ENCODE measurements at regions not wholly inside any gene's neighbourhood (a gene's known extent, or its start where the extent isn't known, plus 50 kb on each side); places are given as distances from the start of the nearest gene placed in this dataset.
A peak's percentile ranks its signal among the peaks of the same experiment; 100 is the strongest.

DNA sequence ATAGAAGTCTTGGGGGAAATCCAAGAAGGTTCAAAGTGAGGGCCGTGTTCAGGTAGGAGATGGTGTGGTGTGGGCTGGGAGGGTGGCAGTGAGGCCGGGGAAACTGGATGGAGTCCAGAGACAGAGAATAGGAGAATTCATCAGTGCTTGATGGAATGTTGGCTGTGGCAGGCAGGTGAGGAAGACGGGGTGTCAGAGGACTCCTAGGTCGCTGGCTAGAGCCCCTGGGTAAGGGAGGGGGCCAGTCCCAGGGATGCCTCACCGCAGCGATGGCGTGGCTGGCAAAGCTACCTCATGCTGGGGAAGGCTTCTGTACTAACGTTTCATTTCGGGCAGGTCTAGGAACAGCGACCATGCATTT, 373.0 kb downstream of the RPS24 start:
- H3K4me3 ChIP-seq (ENCODE audit: low read depth, low read length), result peak overlapping the region; percentile 60
- CTCF ChIA-PET, result no interaction called here

DNA sequence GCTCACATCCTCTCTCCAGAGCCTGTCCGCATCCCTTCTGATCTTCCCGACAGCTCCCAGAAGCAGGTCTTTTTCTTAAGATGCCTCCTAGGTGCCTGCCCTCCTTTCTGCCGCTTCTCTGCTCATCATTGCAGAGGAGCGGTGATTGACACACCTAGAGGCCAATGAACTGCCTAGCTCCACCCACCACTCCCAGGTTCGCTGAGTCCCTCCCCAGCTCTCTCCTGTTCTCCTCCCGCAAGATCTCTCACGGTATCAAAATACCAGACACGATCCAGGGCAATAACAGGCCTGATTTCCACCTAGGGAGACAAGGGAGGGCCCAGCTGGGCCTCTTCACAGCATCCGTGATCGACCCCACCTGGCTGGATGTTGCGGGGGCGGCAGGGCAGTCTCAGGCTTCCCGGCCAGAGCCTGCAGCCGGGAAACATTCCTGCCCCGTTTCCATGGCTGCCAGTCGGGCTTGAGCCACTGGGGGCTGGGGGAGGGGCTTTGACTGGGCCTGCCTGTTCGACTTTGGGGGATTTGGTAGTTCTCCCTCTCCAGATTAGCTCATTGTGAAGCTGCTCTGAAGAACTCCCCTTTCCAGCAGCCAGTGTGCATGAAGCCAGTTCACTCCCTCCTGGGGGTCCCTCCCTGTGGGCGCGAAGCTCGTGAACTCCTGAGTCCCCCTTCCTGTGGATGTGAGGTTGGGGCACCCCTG, 373.5 kb downstream of the RPS24 start:
- Histone ChIP-seq H3K9me3 (ENCODE audit: control insufficient read depth, insufficient read depth, low read length) (no peaks in the 10 kb centered on the region), H3K27ac (ENCODE audit: low read depth, low read length) (no peak overlapping the region), H3K4me3 (ENCODE audit: low read depth, low read length) (peak overlapping the region; percentile 60), H3K27me3 (ENCODE audit: control insufficient read depth, insufficient read depth, low read length) (peaks cover 33% of the 10 kb centered on the region)
- DNase-seq (ENCODE audit: low read depth, low spot score), result peak; percentile 88
- ChIA-PET POLR2A (no interaction called here), CTCF (no interaction called here)
- TF ChIP-seq, protein P1, sequence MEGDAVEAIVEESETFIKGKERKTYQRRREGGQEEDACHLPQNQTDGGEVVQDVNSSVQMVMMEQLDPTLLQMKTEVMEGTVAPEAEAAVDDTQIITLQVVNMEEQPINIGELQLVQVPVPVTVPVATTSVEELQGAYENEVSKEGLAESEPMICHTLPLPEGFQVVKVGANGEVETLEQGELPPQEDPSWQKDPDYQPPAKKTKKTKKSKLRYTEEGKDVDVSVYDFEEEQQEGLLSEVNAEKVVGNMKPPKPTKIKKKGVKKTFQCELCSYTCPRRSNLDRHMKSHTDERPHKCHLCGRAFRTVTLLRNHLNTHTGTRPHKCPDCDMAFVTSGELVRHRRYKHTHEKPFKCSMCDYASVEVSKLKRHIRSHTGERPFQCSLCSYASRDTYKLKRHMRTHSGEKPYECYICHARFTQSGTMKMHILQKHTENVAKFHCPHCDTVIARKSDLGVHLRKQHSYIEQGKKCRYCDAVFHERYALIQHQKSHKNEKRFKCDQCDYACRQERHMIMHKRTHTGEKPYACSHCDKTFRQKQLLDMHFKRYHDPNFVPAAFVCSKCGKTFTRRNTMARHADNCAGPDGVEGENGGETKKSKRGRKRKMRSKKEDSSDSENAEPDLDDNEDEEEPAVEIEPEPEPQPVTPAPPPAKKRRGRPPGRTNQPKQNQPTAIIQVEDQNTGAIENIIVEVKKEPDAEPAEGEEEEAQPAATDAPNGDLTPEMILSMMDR (IDR thresholded peaks at IDR 0.05; ENCODE audit: low read depth, low read length), result no peak

More for the DNA sequence above, 373.0 kb downstream of the RPS24 start:
- Histone ChIP-seq H3K9me3 (ENCODE audit: control insufficient read depth, insufficient read depth, low read length) (no peaks in the 10 kb centered on the region), H3K27me3 (ENCODE audit: control insufficient read depth, insufficient read depth, low read length) (peaks cover 37% of the 10 kb centered on the region), H3K27ac (ENCODE audit: low read depth, low read length) (no peak overlapping the region)
- TF ChIP-seq, protein P1 (IDR thresholded peaks at IDR 0.05; ENCODE audit: low read depth, low read length), result no peak
- POLR2A ChIA-PET, result no interaction called here
- DNase-seq (ENCODE audit: low read depth, low spot score), result no peak

DNA sequence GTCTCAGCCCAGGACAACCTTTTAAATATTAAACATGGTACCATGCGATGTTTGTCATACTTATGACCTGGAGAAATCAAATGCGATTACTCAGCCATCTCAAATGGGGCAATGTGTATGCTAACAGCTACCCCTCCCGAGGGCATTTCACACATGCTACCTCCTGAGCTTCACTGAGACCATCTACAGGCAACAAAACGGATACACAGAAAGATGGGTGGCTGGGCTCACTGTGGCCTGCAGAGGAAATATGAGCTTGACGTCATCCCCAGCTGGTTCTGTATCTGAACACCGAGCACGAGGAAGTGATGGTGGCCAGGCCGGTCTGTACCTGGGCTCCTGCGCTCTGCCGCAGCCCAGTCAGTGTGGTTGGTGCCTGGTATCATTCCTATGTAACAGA, 374.3 kb downstream of the RPS24 start:
- Histone ChIP-seq H3K27ac (ENCODE audit: low read depth, low read length) (no peak overlapping the region), H3K9me3 (ENCODE audit: control insufficient read depth, insufficient read depth, low read length) (no peaks in the 10 kb centered on the region), H3K27me3 (ENCODE audit: control insufficient read depth, insufficient read depth, low read length) (peaks cover 27% of the 10 kb centered on the region), H3K4me3 (ENCODE audit: low read depth, low read length) (no peak overlapping the region)
- ChIA-PET CTCF (interaction anchor here (0.5 kb wide), 1 partner anchor 378 kb away, joined by 3 read pairs; no protein-coding TSS in a partner anchor), POLR2A (no interaction called here)
- TF ChIP-seq, protein P1 (IDR thresholded peaks at IDR 0.05; ENCODE audit: low read depth, low read length), result no peak
- DNase-seq (ENCODE audit: low read depth, low spot score), result no peak

DNA sequence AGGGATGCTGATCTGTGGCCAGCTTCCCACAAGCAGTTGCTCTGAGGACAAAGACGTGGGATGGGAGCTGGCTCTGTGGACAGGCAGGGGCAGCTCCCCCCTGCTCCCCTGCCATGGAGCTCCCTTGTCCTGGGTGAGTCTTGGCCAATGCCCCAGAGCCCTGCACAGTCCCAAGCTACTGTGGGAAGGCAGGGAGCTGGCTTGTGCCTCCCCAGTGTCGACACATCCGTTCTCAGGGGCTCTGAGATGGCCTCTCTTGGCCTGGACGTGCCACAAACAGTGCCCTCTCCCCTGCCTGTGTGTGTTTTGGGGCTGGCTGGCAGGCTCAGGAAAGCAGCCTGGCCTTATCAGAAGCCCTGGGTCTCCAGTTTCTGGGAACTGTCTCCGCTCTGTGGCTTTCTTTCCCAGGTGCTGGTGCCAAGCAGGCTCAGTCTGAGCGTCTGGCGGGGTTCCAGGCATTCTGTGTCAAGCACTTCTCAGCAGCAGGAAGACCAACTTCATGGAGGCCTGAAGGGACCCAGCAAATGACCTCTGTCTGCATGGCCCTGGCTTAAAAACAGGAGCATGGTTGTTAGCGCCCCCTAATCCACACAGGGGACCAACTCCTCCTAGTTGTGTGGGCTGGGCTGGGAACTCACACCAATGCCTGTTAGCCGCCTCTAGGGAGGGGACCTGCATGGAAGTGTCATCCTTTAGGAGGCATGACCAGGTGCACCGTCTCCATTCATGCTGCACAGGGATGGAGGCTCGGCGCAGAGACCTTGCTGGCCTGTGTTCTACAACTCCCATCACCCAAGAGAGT, 375.2 kb downstream of the RPS24 start:
- ChIA-PET POLR2A (no interaction called here), CTCF (interaction anchor here (0.6 kb wide), 1 partner anchor 793 kb away, joined by 3 read pairs; no protein-coding TSS in a partner anchor)

More for the DNA sequence above, 375.2 kb downstream of the RPS24 start:
- H3K27ac ChIP-seq (ENCODE audit: low read depth, low read length), result no peak overlapping the region
- H3K27me3 ChIP-seq (ENCODE audit: control insufficient read depth, insufficient read depth, low read length), result peaks cover 28% of the 10 kb centered on the region
- TF ChIP-seq, protein P1 (IDR thresholded peaks at IDR 0.05; ENCODE audit: low read depth, low read length), result no peak
- H3K4me3 ChIP-seq (ENCODE audit: low read depth, low read length), result no peak overlapping the region
- no peaks in the 10 kb centered on the region for H3K9me3 ChIP-seq (ENCODE audit: control insufficient read depth, insufficient read depth, low read length)
- DNase-seq (ENCODE audit: low read depth, low spot score), result no peak
